ENCODE measurements at regions not wholly inside any gene's neighbourhood (a gene's known extent, or its start where the extent isn't known, plus 50 kb on each side); places are given as distances from the start of the nearest gene placed in this dataset.

- POLR2A ChIA-PET, result interaction anchor here (0.6 kb wide), 1 partner anchor 11 kb away, joined by 3 read pairs; no protein-coding TSS in a partner anchor
- Histone ChIP-seq H3K27me3 (ENCODE audit: control insufficient read depth, insufficient read depth, low read length) (no peaks in the 10 kb centered on the region), H3K4me3 (ENCODE audit: low read depth, low read length) (no peak overlapping the region), H3K36me3 (ENCODE audit: control insufficient read depth, insufficient read depth, low read length) (no peaks in the 10 kb centered on the region)
- no peak for TF ChIP-seq CTCF (IDR thresholded peaks at IDR 0.05; ENCODE audit: insufficient read depth, low read depth, low read length)
- CTCF ChIA-PET, result no interaction called here
- no peak for DNase-seq (ENCODE audit: low read depth)
Observed at GRCh38 chr11:26053966-26054365, 278.0 kb upstream of the ANO3 start.

- H3K4me3 ChIP-seq (ENCODE audit: low read depth, low read length), result no peak overlapping the region
- ChIA-PET POLR2A (no interaction called here), CTCF (no interaction called here)
- DNase-seq (ENCODE audit: low read depth), result no peak
- no peak for TF ChIP-seq CTCF (IDR thresholded peaks at IDR 0.05; ENCODE audit: insufficient read depth, low read depth, low read length)
- no peaks in the 10 kb centered on the region for H3K27me3 ChIP-seq (ENCODE audit: control insufficient read depth, insufficient read depth, low read length)
- H3K36me3 ChIP-seq (ENCODE audit: control insufficient read depth, insufficient read depth, low read length), result no peaks in the 10 kb centered on the region
Observed at GRCh38 chr11:26062660-26063059, 269.3 kb upstream of the ANO3 start.

DNA sequence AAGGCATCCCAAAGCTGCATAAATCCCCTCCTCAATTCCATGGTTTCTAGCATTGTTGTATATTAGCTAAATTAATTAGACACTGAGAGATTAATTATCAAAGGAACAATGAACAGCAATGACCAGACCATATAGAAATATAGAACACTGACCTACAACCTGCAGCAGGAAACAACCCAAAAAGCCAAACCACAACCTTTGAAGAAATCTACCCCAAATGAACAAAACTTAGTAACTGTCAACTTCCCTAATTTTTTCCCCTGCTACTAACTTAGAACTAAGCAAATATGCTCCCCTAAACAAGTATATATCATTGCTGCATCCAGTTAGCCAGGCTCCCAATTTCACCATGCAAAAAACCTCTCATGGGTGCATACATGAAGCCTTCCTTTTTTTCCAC lies 268.0 kb upstream of the ANO3 start:
- POLR2A ChIA-PET, result no interaction called here
- Histone ChIP-seq H3K4me3 (ENCODE audit: low read depth, low read length) (no peak overlapping the region), H3K36me3 (ENCODE audit: control insufficient read depth, insufficient read depth, low read length) (no peaks in the 10 kb centered on the region), H3K27me3 (ENCODE audit: control insufficient read depth, insufficient read depth, low read length) (no peaks in the 10 kb centered on the region)
- CTCF ChIA-PET, result interaction anchor here (1.3 kb wide), 1 partner anchor 22 kb away, joined by 3 read pairs; no protein-coding TSS in a partner anchor
- TF ChIP-seq CTCF (IDR thresholded peaks at IDR 0.05; ENCODE audit: insufficient read depth, low read depth, low read length), result no peak
- no peak for DNase-seq (ENCODE audit: low read depth)

- no peaks in the 10 kb centered on the region for H3K27me3 ChIP-seq (ENCODE audit: control insufficient read depth, insufficient read depth, low read length)
- POLR2A ChIA-PET, result no interaction called here
- no peak for DNase-seq (ENCODE audit: low read depth)
- H3K36me3 ChIP-seq (ENCODE audit: control insufficient read depth, insufficient read depth, low read length), result no peaks in the 10 kb centered on the region
- no peak for TF ChIP-seq CTCF (IDR thresholded peaks at IDR 0.05; ENCODE audit: insufficient read depth, low read depth, low read length)
- CTCF ChIA-PET, result interaction anchor here (0.5 kb wide), 1 partner anchor 625 kb away, joined by 4 read pairs; no protein-coding TSS in a partner anchor
- no peak overlapping the region for H3K4me3 ChIP-seq (ENCODE audit: low read depth, low read length)
Observed at GRCh38 chr11:26065944-26066343, 266.0 kb upstream of the ANO3 start.

GRCh38 chr11:26070714-26071380 lies 261.1 kb upstream of the ANO3 start:
- no peak overlapping the region for H3K4me3 ChIP-seq (ENCODE audit: low read depth, low read length)
- CTCF ChIA-PET, result no interaction called here

More at GRCh38 chr11:26070714-26071380, 261.1 kb upstream of the ANO3 start:
- POLR2A ChIA-PET, result no interaction called here
- Histone ChIP-seq H3K27me3 (ENCODE audit: control insufficient read depth, insufficient read depth, low read length) (no peaks in the 10 kb centered on the region), H3K36me3 (ENCODE audit: control insufficient read depth, insufficient read depth, low read length) (no peaks in the 10 kb centered on the region)
- DNase-seq (ENCODE audit: low read depth), result no peak
- no peak for TF ChIP-seq CTCF (IDR thresholded peaks at IDR 0.05; ENCODE audit: insufficient read depth, low read depth, low read length)
